CD1c-positive myeloid dendritic cell (primary cell): ENCODE measurements at regions not wholly inside any gene's neighbourhood (a gene's known extent, or its start where the extent isn't known, plus 50 kb on each side); places are given as distances from the start of the nearest gene placed in this dataset.

Source experiments
- DNase-seq: peaks from one replicate; pipeline ENCODE4 v3.0.0-alpha.2; 2016; ENCODE audit errors: extremely low spot score

DNA sequence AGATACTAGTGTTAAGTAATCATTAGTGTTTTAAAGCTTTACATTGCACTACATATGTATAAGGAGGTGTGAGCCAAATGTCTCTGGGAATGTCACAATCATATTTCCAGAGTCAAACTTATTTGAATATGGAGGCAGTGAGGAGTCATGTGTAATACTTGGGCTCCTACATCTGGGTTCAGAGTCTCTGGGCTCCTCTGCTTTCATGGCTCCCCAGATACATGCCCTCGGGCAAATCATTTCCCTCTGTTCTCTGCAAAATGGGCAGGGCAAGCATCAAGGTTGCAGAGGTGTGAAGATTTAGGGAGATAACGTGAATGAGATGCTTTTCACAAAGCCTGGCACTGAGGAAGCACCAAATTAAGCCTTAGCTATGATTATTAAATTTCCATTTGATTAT, 138.3 kb upstream of the SGK1 start:
- DNase-seq, result no peak

- no peak for DNase-seq
These were observed 137.4 kb upstream of the SGK1 start for GRCh38 chr6:134455319-134455718.

DNA sequence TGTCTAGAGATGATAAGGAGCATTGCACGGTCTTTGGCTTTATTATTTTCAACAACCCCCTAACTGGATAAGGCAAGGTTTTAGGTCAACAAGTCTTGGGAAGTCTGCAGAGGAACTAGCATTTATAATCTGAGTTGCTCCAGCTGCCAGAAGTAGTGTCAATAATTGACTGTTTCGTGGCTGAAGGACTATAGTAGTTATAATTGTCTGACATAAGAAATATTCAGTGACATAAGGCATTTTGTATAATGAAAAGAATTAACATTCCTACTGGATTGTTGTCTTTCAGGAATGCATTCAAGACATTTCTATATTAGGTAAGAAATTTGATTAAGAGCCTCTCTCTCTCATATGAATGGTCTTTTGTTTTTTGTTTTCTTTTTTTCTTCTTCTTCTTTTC, 136.9 kb upstream of the SGK1 start:
- no peak for DNase-seq

DNA sequence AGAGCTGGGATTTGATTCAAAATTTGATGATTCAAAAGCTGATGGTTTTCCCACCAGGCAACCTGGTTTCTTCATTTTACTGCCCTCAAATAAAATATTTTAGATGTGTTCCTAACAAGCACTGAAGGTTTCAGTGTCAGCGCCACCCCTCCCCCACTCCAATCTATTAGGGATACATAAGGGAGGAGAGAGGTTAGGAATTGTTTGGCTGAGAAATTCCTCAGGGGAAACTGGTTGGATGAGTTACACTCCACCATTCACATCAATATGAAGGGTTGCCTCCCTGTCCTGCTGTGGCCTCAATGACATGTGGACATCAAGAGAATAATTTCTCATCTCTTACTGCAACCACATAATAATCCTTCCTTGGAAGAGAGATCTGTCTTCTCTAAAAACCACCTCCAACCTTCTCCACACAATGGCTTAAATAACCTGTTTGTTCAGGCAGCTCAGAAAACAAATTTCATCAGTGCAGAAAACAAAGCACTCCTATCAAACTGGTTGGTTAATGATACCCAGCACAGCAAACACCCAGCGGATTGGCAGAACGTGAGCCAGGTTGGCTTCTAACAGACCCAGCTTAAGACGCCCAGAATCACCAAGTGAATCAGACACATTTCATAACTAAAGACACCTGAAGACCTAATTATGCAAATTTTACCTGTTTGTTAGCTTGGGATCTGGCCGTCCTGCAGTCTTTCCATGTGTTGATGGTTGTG, 136.0 kb upstream of the SGK1 start:
- DNase-seq, result no peak

DNA sequence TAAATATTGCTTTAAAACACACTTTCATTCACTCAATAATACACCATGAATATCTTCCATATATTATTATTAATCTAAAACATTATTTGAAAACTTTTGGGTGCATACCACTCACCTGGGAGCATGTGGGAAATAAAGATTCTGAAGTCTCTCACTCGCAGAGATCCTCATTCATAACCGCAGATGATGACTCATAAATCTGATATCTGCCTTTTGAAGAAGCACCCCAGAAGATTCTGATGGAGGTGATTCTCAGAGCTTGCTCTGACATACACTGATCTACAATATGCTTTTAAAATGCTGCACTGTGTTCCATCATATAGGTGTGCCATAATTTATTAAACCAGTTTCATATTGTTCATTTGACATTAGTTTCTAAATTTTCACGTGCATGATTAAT, 135.0 kb upstream of the SGK1 start:
- no peak for DNase-seq

- DNase-seq, result no peak
These were observed 133.6 kb upstream of the SGK1 start for GRCh38 chr6:134451529-134451928.

- DNase-seq, result no peak
These were observed 131.9 kb upstream of the SGK1 start for GRCh38 chr6:134449781-134450180.

DNA sequence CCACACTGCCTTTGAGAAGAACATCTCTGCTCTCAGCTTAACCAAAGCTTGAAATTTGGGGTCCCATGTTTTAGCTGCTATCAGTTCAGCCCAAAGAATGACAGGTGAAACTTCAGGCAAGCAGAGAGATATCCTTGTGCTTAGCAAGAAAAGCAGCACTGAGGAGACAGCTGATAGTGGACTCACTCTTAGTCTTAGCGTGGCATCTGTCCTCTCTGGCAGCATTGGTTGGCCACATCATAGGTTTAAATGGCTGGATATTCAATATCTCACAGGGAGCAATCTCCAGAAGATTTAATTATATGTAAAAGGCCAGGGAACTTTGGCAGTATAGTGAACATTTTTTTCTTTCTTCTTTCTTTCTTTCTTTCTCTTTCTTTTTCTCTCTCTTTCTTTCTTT, 131.1 kb upstream of the SGK1 start:
- no peak for DNase-seq

- peak; percentile 89 for DNase-seq
These were observed 130.0 kb upstream of the SGK1 start for GRCh38 chr6:134447883-134448387.

DNA sequence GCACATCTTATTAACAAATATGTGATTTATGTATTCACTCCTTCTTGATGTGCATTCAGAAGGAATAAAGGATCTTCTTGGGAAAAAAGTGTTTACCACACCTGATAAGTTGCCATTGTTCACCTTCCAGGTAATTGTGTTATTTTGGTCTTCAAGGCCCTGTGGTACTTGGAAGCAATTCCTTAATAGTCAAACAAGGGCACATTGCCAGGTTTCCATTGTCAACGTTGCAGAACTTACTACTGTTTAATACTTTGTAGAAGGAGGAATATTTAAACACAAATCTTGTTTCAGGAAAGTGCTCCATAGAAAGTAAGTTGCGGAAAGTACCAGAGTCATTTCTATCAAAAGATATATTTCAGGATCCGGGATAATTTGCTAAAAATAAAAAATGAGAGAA, 129.5 kb upstream of the SGK1 start:
- no peak for DNase-seq

- DNase-seq, result no peak
These were observed 129.0 kb upstream of the SGK1 start for GRCh38 chr6:134446896-134447295.

DNA sequence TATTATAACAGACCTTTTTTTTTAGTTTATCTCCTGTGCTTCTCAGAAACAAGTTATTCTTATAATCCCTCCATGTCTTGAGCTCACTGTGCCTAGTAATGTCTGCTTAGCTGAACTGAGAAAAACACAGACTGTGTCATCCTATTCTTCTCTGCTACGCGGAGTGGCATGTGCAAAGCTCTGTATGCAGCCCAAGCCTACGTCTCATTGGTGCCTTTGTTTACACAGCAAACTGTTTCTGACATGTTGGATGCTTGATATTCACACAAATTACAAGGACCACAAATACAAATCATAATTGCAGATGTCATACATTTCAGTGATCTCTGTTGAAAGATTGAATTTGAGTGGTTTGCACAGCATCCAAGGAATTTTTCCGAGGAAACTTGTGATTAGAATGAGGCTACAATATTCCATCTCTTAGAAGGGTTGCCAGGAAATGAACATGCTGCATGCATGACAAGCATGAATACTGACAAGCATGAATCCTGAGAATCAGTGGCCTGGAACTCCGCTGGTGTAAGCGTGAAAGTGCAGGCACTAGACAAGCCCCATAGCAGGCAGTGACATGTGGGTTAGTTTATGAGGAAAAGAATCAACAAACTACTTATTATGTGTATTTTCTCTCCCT, 128.4 kb upstream of the SGK1 start:
- DNase-seq, result no peak

GRCh38 chr6:134443009-134443408, 125.1 kb upstream of the SGK1 start:
- no peak for DNase-seq

DNA sequence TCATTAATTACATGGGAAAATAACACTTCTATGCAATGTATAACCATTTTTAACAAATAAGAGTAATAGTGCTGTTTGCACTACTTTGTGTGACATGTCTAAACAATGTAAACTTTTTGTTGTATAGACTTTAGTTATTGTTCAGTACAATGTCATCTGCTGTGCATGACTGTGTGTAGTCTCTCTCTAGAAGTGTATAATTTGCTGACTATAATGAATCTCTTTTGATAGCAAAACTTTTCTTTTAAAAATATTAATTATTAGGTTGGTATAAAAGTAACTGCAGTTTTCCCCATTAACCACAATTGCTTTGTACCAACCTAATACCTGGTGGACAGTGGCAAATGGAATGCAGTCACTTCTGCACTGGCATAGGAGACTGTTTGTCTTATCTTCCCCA, 124.2 kb upstream of the SGK1 start:
- DNase-seq, result no peak

- no peak for DNase-seq
These were observed 120.9 kb upstream of the SGK1 start for GRCh38 chr6:134438837-134439236.

DNA sequence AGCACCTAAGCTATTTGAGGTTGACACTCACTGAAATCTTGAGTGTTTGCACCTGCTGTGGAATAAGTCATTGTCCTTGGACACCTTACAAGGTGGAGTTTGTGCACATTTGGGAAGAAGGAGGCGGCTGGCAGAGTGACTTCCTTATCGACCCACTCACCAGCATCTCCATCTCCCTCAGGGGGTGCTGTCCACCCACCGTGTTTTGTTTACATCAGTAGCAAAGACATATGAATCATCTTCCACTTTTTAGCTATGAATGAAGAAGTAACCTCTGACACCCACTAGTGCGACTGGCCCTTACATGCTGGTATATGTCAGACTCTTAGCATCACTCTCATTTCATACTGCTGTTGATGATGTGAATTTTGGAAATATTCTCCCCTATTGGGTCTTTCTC, 119.5 kb upstream of the SGK1 start:
- peak; percentile 94 for DNase-seq

GRCh38 chr6:134436950-134437349, 119.0 kb upstream of the SGK1 start:
- DNase-seq, result peak; percentile 87

DNA sequence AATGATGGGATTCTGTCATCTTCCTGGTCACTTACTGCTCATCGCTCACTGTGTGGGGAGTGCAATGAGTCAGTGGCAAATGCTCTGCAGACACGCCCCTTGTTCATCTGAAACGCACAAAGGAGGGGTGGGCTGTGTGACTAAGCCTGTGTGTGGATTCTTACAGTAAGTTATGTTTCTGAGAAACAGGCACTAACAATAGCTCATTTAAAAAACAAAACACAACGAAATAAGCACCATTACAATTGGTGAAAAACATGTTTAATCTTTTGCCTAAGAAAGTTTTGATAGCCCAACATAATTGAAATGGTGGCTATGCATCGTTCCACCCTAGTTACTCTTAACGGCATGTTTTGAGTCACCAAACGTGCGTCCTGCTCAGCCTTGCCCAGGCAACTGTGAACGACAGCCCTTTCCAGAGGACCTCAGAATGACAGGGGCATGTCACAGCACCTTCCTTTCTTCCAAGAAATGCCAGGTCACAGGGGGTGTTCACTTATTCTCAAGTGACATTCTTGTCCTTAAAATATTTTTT, 118.4 kb upstream of the SGK1 start:
- DNase-seq, result peak; percentile 95

DNA sequence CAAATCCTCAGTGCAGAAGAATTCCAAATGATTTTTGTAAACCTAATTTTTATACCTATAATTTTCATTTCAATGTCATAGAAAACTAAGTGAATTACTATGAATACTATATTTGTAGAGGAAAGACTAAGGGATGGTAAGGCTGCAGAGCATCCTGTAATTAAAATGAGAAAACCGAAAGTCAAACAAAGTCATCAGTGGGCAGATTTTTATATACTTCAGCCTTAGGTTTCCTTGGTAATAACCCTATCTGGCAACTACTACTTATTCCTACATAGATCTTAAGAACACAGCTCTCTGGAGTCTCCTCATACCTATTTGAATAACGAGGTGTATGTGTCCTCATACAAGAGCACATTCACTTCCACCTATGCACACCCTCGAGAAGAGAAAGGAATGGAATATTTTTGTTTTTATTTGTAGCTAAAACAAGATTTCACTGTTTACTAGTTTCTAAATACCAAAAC, 117.9 kb upstream of the SGK1 start:
- no peak for DNase-seq

- no peak for DNase-seq
These were observed 116.4 kb upstream of the SGK1 start for GRCh38 chr6:134434019-134434942.

GRCh38 chr6:134432036-134432435, 114.1 kb upstream of the SGK1 start:
- DNase-seq, result peak; percentile 54

DNA sequence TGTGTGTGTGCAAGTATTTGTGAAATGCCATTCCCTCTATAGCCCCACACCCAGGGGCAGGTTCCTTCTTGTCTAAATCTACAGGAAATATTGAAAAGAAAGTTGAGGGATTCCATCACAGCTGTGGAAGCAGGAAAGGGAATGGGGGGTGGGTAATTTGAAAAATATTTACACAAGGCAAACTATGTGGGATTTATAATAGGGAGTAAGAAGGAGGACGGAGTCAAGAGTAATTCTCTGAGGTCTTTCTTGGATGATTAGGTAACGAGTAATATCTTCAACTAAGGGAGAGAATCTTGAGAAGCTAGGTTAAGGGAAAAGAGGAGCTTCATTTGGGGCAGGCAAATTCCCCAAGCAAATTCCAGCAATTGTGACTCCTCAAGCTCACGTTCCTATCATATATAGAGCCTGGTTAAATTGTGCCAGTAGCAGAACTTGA, 113.5 kb upstream of the SGK1 start:
- no peak for DNase-seq
